T-cell (primary cell): ENCODE measurements at regions not wholly inside any gene's neighbourhood (a gene's known extent, or its start where the extent isn't known, plus 50 kb on each side); places are given as distances from the start of the nearest gene placed in this dataset.

Experiments used
- ATAC-seq, 4 experiments: fragments of 200-7000 bp in 3 of 4; fragments of 150-1000 bp in 1 of 4; cut with Tn5 transposase; replicated peaks in 1 of 4; 1 replicate in 3 of 4; 2 replicates in 1 of 4; pipeline ENCODE4 v1.10.0; 2021; ENCODE audit warnings: moderate library complexity in 3 of 4, mild to moderate bottlenecking in 2 of 4, moderate number of reproducible peaks in 1 of 4
- CTCF ChIA-PET, 2 donors: fragments of 300-600 bp; sonication (Branson Sonifier 250); formaldehyde crosslinking; loops; one replicate each; lab custom pipeline; 2022; ENCODE audit warnings: antibody characterized with exemption in 2 of 2; lab: Charles Lee
- POLR2A ChIA-PET, 2 donors: fragments of 300-600 bp; sonication (Branson Sonifier 250); formaldehyde crosslinking; loops; one replicate each; lab custom pipeline; 2022; ENCODE audit warnings: antibody characterized with exemption in 2 of 2; lab: Charles Lee
- DNase-seq, 35 experiments: peaks; one replicate each; pipeline versions ENCODE4 v3.0.0 to v3.0.0-alpha.2; 2013 to 2023
- H3K27ac ChIP-seq: one replicate; pipeline ENCODE4 v1.5.1; 2013; ENCODE audit warnings: low read length
- H3K27me3 ChIP-seq, 2 experiments: replicated peaks in 1 of 2; 1 replicate in 1 of 2; 2 replicates in 1 of 2; pipeline versions ENCODE4 v1.6.1 to v1.7.0; 2013; ENCODE audit warnings: low read length in 1 of 2, mixed read lengths in 1 of 2; ENCODE audit not compliant: control insufficient read depth in 2 of 2, insufficient read depth in 2 of 2; ENCODE audit errors: extremely low read depth in 1 of 2
- H3K36me3 ChIP-seq, 2 donors: 1 replicate in 1 of 2; 2 replicates in 1 of 2; pipeline versions ENCODE4 v1.6.1 to v1.7.0; 2013; ENCODE audit warnings: low read length in 1 of 2; ENCODE audit not compliant: control insufficient read depth in 2 of 2, insufficient read depth in 1 of 2; ENCODE audit errors: extremely low read depth in 1 of 2
- H3K4me1 ChIP-seq, 2 experiments: 1 replicate in 1 of 2; 2 replicates in 1 of 2; pipeline versions ENCODE4 v1.6.1 to v1.7.0; 2013; ENCODE audit warnings: low read length in 2 of 2, mixed read lengths in 1 of 2; ENCODE audit not compliant: insufficient read depth in 2 of 2, control insufficient read depth in 1 of 2; ENCODE audit errors: extremely low read depth in 1 of 2
- H3K4me3 ChIP-seq, 2 donors: 1 replicate in 1 of 2; 2 replicates in 1 of 2; pipeline versions ENCODE4 v1.5.1 to v1.7.0; 2013; ENCODE audit warnings: mild to moderate bottlenecking in 2 of 2, low read length in 1 of 2, moderate library complexity in 1 of 2; ENCODE audit not compliant: control insufficient read depth in 1 of 2; ENCODE audit errors: extremely low read depth in 1 of 2
- H3K9me3 ChIP-seq: 2 replicates; pipeline ENCODE4 v1.7.0; 2013
- H3K27ac Mint-ChIP-seq, 2 donors: one replicate each; pipeline ENCODE4 v1.8.0; 2020 to 2021; ENCODE audit warnings: mild to moderate bottlenecking in 2 of 2, mixed read lengths in 2 of 2
- H3K27me3 Mint-ChIP-seq, 2 donors: one replicate each; pipeline ENCODE4 v1.8.0; 2021 to 2022; ENCODE audit warnings: mixed read lengths in 2 of 2
- H3K36me3 Mint-ChIP-seq: one replicate; pipeline ENCODE4 v1.8.0; 2021; ENCODE audit warnings: mixed read lengths
- H3K4me1 Mint-ChIP-seq, 3 donors: one replicate each; pipeline ENCODE4 v1.8.0; 2020 to 2022; ENCODE audit warnings: mixed read lengths in 3 of 3, mild to moderate bottlenecking in 1 of 3
- H3K4me3 Mint-ChIP-seq, 3 donors: one replicate each; pipeline ENCODE4 v1.8.0; 2020 to 2022; ENCODE audit warnings: mild to moderate bottlenecking in 3 of 3, mixed read lengths in 3 of 3, moderate library complexity in 3 of 3
- H3K9me3 Mint-ChIP-seq, 3 donors: one replicate each; pipeline ENCODE4 v1.8.0; 2020 to 2022; ENCODE audit warnings: mixed read lengths in 3 of 3
- WGBS: methylation state at CpG from one replicate; pipeline ENCODE4 v1.1.5; 2013; ENCODE audit warnings: missing lambda C conversion rate; ENCODE audit not compliant: insufficient coverage; 5-methylcytosine and 5-hydroxymethylcytosine counted together

DNA sequence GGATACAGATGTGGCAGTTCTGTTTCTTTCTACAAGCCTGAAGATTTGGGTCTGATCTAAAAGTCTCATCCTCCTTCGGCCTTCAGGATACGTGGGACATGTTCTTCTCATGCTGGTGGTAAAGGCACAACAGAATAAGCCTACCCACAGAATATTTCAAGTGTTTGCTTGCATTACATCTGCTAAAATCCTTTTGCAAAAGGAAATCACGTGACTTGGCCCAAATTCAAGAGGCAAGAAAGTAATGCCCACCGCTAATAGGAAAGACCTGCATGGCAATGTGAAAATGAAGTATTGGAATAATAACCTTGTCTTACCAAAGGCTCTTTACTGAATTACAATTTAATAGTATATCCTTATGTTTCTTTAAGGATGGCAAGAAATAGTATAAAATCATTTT, 439.9 kb upstream of the TGFBR2 start:
- Mint-ChIP-seq H3K27me3 (peaks cover 0 to 2% of the 10 kb centered on the region in 2 donors), H3K36me3 (no peaks in the 10 kb centered on the region), H3K27ac (no peak overlapping the region), H3K4me3 (no peak overlapping the region), H3K4me1 (no peaks in the 10 kb centered on the region), H3K9me3 (peaks cover 0 to 8% (median 3%) of the 10 kb centered on the region in 3 donors)
- Histone ChIP-seq H3K9me3 (no peaks in the 10 kb centered on the region), H3K27me3 (no peaks in the 10 kb centered on the region), H3K4me3 (no peak overlapping the region), H3K4me1 (no peaks in the 10 kb centered on the region), H3K27ac (no peak overlapping the region), H3K36me3 (no peaks in the 10 kb centered on the region)
- CTCF ChIA-PET, result no interaction called here
- DNase-seq (no peak), ATAC-seq (no peak)
- POLR2A ChIA-PET, result no interaction called here
- 56% methylated on average over 1 of the region's 4 CpGs for WGBS

DNA sequence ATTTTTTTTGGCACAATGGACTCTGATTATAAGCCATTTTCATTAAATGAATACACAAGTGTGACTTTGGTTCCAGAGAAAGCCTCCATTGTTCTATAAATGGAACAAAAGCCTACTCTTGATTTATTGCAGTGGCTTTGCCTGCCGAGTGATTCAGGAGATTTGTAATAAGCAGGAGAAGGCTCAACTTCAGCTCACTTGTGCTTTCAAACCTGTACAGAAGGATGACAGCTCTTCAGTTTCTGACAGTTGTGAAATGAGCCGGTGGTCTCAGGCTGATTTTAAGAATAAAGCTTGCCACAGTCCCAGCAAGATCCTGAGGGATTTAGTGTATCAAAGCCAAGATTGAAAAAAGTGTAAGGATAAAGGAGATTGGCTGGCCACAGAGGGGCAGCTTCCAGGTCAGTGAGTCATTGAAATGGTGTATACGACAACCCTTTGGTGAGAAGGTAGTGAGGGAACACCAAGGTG, 438.8 kb upstream of the TGFBR2 start:
- H3K4me3 ChIP-seq, result no peak overlapping the region
- no peak overlapping the region for H3K4me3 Mint-ChIP-seq
- POLR2A ChIA-PET, result interaction anchor here in 1 of 2 donors (0.6 kb wide), 1 partner anchor 1412 kb away, joined by 10 read pairs; no protein-coding TSS in a partner anchor
- no peaks in the 10 kb centered on the region for H3K27me3 Mint-ChIP-seq
- H3K9me3 ChIP-seq, result no peaks in the 10 kb centered on the region
- H3K4me1 ChIP-seq, result no peaks in the 10 kb centered on the region
- peaks cover 0 to 8% (median 3%) of the 10 kb centered on the region in 3 donors for H3K9me3 Mint-ChIP-seq
- H3K36me3 Mint-ChIP-seq, result no peaks in the 10 kb centered on the region
- H3K36me3 ChIP-seq, result no peaks in the 10 kb centered on the region
- H3K4me1 Mint-ChIP-seq, result no peaks in the 10 kb centered on the region
- 76% methylated on average over 2 of the region's 3 CpGs for WGBS
- H3K27ac Mint-ChIP-seq, result no peak overlapping the region
- DNase-seq (no peak), ATAC-seq (no peak)
- no peak overlapping the region for H3K27ac ChIP-seq
- no peaks in the 10 kb centered on the region for H3K27me3 ChIP-seq
- CTCF ChIA-PET, result no interaction called here

DNA sequence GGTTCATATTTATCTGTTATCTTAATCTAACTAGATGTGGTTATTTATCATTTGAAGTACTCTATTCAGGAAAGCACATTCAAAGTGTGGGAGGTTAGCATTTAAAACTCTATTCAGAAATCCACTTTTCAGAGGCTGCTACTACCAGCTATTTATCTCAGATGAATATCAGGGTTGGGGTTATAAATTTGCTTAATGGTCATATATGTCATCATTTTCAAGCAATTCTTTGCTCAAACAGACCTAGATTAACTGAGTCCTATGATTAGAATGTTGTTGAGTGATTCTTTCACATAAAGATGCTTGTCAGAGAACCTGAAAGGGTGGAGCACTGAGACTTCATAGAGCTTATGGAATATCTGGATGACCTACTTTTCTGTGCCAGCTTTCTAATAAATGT, 436.9 kb upstream of the TGFBR2 start:
- Mint-ChIP-seq H3K27ac (no peak overlapping the region), H3K36me3 (no peaks in the 10 kb centered on the region), H3K27me3 (peaks cover 0 to 4% of the 10 kb centered on the region in 2 donors), H3K4me3 (no peak overlapping the region), H3K4me1 (no peaks in the 10 kb centered on the region), H3K9me3 (peaks cover 0 to 8% (median 3%) of the 10 kb centered on the region in 3 donors)
- Histone ChIP-seq H3K4me1 (no peaks in the 10 kb centered on the region), H3K36me3 (no peaks in the 10 kb centered on the region), H3K9me3 (no peaks in the 10 kb centered on the region), H3K27me3 (no peaks in the 10 kb centered on the region), H3K4me3 (no peak overlapping the region), H3K27ac (no peak overlapping the region)
- no peak for DNase-seq
- ATAC-seq, result no peak
- POLR2A ChIA-PET, result no interaction called here
- CTCF ChIA-PET, result no interaction called here

DNA sequence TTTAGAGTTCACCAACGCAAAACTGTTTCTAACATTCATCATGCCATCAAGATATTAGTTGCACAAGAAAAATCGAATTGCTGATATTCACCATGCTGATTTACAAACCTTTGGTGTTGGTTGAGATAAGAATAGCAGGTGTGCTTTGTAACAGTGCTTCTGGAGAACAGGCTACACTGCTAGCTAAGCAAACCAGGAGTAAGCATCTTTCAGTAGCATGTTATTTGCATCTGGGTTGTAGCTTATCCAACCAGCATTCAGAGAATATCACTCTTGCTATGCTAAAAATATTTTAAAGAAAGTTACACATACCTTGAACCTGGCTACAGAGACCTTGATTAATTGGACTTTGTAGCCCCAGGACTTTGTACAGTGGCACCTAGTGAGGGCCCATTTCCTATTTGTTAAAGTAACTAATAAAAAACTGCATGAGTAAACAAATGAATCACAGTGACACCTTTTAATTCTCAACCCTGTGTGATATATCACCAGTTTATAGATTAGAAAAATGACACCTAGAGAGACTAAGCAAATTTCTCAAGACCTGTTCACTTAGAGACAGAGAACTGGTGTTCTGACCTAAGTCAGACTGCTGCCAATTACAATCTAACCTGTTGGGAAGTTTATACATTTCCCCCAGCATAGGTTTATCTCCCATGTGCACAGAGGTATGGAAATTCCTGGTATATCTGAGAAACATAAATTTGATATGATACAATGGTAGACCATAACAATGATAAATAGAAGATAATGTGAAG, 435.5 kb upstream of the TGFBR2 start:
- Mint-ChIP-seq H3K27me3 (peaks cover 0 to 4% of the 10 kb centered on the region in 2 donors), H3K9me3 (peaks cover 0 to 4% (median 2%) of the 10 kb centered on the region in 3 donors), H3K4me3 (no peak overlapping the region), H3K4me1 (no peaks in the 10 kb centered on the region), H3K27ac (no peak overlapping the region), H3K36me3 (no peaks in the 10 kb centered on the region)
- Histone ChIP-seq H3K4me3 (no peak overlapping the region), H3K9me3 (no peaks in the 10 kb centered on the region), H3K27ac (no peak overlapping the region), H3K4me1 (no peaks in the 10 kb centered on the region), H3K36me3 (no peaks in the 10 kb centered on the region), H3K27me3 (no peaks in the 10 kb centered on the region)
- ChIA-PET POLR2A (no interaction called here), CTCF (no interaction called here)
- no CpG with 5 or more reads among the region's 2 CpGs for WGBS
- DNase-seq (no peak), ATAC-seq (no peak)

DNA sequence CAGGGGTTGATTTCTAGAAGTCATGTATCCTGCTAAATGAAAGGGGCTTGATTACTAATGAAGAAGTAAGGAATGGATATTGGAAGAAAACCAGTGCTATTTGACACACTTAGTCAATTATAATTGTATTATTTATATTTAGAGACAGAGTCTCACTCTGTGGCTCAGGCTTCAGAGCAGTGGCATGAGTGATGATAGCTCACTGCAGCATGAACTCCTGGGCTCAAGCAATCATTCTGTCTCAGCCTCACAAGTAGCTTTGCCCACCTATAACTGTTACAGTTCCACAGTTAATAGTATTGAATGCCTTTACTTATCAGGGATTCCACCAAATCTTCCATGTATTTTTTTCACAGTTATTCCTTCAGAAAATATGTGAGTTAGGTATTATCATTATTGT, 432.0 kb upstream of the TGFBR2 start:
- Histone ChIP-seq H3K36me3 (no peaks in the 10 kb centered on the region), H3K4me3 (no peak overlapping the region), H3K27ac (no peak overlapping the region), H3K27me3 (no peaks in the 10 kb centered on the region), H3K4me1 (no peaks in the 10 kb centered on the region), H3K9me3 (no peaks in the 10 kb centered on the region)
- H3K4me1 Mint-ChIP-seq, result no peaks in the 10 kb centered on the region
- POLR2A ChIA-PET, result no interaction called here
- CTCF ChIA-PET, result no interaction called here
- DNase-seq (no peak), ATAC-seq (no peak)
- no peaks in the 10 kb centered on the region for H3K9me3 Mint-ChIP-seq
- H3K4me3 Mint-ChIP-seq, result no peak overlapping the region
- H3K36me3 Mint-ChIP-seq, result no peaks in the 10 kb centered on the region
- no peak overlapping the region for H3K27ac Mint-ChIP-seq
- peaks cover 0 to 4% of the 10 kb centered on the region in 2 donors for H3K27me3 Mint-ChIP-seq

DNA sequence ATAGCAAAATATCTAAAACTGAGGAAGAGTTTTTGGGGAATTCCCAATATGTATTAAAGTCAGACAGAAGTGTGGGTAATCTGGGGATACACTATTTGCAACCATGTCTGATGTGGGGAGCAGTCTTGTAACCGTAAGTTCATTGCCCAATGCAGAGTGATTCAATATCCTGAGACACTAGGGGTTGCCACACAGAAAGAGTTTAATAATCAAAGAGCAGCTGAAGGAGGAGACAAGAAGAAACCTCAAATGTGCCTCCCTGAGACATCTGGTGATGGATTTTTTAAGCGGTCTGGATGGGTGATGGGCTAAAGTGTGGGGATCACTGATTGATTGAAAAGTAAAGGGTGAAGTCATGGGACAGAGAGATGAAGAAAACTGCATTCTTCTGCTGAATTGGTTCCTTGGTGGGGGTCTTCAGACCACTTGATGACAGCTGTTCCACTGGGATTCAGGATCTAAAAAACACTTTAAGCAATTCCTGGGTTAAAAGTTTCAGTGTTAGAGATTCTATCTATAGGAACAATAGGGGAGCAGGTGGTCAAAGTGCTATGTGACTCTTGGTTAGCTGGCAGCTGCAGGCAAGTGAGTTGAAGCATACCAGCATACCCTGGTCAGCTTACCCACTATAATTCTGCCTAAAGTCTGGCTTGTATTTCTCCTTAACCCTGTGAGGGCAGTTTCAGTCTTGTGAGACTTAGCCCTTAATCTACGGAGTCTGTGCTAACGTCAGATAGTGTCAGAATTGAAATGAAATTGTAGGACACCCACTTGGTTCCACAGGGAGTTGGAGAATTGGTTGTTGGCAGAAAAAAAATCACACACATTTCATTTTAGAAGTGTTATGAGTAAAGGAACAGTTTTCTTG, 425.9 kb upstream of the TGFBR2 start:
- DNase-seq, result no peak
- no peaks in the 10 kb centered on the region for H3K36me3 Mint-ChIP-seq
- Histone ChIP-seq H3K4me1 (no peaks in the 10 kb centered on the region), H3K27ac (no peak overlapping the region), H3K27me3 (no peaks in the 10 kb centered on the region), H3K9me3 (no peaks in the 10 kb centered on the region), H3K36me3 (no peaks in the 10 kb centered on the region), H3K4me3 (no peak overlapping the region)
- H3K4me3 Mint-ChIP-seq, result no peak overlapping the region
- ATAC-seq, result no peak
- no peaks in the 10 kb centered on the region for H3K4me1 Mint-ChIP-seq
- ChIA-PET CTCF (interaction anchor here in 1 of 2 donors (1.7 kb wide), 1 partner anchor 18 kb away, joined by 10 read pairs; no protein-coding TSS in a partner anchor), POLR2A (no interaction called here)
- peaks cover 1 to 4% of the 10 kb centered on the region in 2 donors for H3K27me3 Mint-ChIP-seq
- H3K9me3 Mint-ChIP-seq, result no peaks in the 10 kb centered on the region
- 69% methylated on average over 2 of the region's 4 CpGs for WGBS
- H3K27ac Mint-ChIP-seq, result no peak overlapping the region
